ENCODE measurements at regions not wholly inside any gene's neighbourhood (a gene's known extent, or its start where the extent isn't known, plus 50 kb on each side); places are given as distances from the start of the nearest gene placed in this dataset.

DNA sequence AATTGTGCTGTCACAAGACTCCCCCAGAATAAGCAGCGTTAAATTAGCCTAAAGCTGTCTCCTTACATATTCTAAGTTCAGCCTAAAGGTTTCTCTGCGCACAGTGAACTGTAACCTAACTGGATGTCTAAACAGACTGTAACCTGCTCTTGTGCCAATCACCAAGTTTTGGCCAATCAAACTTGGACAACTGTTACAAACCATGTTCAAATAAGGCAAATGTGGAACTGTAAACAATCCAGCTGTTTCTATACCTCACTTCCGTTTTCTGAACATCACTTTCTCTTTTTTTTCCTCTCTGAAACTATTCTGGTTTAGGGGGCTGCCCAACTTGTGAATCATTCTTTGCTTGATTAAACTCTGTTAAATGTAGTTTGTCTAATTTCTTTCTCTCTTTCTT, 252.2 kb upstream of the HABP2 start:
- TF ChIP-seq, protein P1, sequence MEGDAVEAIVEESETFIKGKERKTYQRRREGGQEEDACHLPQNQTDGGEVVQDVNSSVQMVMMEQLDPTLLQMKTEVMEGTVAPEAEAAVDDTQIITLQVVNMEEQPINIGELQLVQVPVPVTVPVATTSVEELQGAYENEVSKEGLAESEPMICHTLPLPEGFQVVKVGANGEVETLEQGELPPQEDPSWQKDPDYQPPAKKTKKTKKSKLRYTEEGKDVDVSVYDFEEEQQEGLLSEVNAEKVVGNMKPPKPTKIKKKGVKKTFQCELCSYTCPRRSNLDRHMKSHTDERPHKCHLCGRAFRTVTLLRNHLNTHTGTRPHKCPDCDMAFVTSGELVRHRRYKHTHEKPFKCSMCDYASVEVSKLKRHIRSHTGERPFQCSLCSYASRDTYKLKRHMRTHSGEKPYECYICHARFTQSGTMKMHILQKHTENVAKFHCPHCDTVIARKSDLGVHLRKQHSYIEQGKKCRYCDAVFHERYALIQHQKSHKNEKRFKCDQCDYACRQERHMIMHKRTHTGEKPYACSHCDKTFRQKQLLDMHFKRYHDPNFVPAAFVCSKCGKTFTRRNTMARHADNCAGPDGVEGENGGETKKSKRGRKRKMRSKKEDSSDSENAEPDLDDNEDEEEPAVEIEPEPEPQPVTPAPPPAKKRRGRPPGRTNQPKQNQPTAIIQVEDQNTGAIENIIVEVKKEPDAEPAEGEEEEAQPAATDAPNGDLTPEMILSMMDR (IDR thresholded peaks at IDR 0.05), result no peak
- no peak for TF ChIP-seq POLR2A (IDR thresholded peaks at IDR 0.05)
- TF ChIP-seq EP300 (IDR thresholded peaks at IDR 0.05), result no peak

Measured in tibial nerve (tissue), 4 donors.